HEK293 (cell line): ENCODE measurements at regions not wholly inside any gene's neighbourhood (a gene's known extent, or its start where the extent isn't known, plus 50 kb on each side); places are given as distances from the start of the nearest gene placed in this dataset.

Source experiments
- GLI4 ChIP-seq: fragments of 450-650 bp; formaldehyde crosslinking; IDR thresholded peaks from 2 replicates; pipeline ENCODE4 v1.5.1; 2016; ENCODE audit warnings: missing biosample characterization, missing genetic modification characterization
- KLF16 ChIP-seq: fragments of 450-650 bp; formaldehyde crosslinking; IDR thresholded peaks from 2 replicates; pipeline ENCODE4 v1.5.1; 2017; ENCODE audit warnings: missing biosample characterization, missing genetic modification characterization
- ZNF510 ChIP-seq: fragments of 450-650 bp; formaldehyde crosslinking; IDR thresholded peaks from 2 replicates; pipeline ENCODE4 v1.5.1; 2018; ENCODE audit warnings: mild to moderate bottlenecking, missing genetic modification characterization, missing biosample characterization; ENCODE audit not compliant: insufficient replicate concordance
- TF ChIP-seq, protein P1 (sequence below): fragments of 450-650 bp; formaldehyde crosslinking; IDR thresholded peaks from 2 replicates; pipeline ENCODE4 v1.5.1; 2016; ENCODE audit warnings: missing biosample characterization, missing genetic modification characterization
- TF ChIP-seq, protein P2 (sequence below): fragments of 450-650 bp; formaldehyde crosslinking; IDR thresholded peaks from 2 replicates; pipeline ENCODE4 v1.5.1; 2016; ENCODE audit warnings: missing biosample characterization, missing genetic modification characterization
- TF ChIP-seq, protein P3 (sequence below): fragments of 450-650 bp; formaldehyde crosslinking; IDR thresholded peaks from 2 replicates; pipeline ENCODE4 v1.5.1; 2016; ENCODE audit warnings: missing biosample characterization, missing genetic modification characterization, low read depth

DNA sequence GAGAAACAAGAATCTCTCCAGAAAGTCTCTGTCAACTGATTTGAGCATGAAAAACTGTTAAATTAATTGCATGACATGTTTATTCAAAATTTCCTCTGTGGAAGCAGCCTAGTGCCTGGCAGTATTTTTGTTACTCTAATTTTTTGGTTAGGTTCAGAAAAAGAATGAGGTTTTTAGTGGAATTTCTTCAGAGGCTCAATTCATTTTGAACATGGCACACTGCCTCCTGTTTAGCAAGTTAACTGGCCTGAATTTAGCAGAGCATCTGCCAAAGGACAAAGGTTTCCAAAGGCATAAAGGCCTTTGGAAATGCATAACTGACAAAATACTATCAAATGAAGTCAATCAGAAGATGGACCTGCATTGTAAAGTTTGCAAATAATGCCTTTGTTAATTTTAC is 1326.5 kb downstream of the PLA2G4A start:
- TF ChIP-seq, protein P1, sequence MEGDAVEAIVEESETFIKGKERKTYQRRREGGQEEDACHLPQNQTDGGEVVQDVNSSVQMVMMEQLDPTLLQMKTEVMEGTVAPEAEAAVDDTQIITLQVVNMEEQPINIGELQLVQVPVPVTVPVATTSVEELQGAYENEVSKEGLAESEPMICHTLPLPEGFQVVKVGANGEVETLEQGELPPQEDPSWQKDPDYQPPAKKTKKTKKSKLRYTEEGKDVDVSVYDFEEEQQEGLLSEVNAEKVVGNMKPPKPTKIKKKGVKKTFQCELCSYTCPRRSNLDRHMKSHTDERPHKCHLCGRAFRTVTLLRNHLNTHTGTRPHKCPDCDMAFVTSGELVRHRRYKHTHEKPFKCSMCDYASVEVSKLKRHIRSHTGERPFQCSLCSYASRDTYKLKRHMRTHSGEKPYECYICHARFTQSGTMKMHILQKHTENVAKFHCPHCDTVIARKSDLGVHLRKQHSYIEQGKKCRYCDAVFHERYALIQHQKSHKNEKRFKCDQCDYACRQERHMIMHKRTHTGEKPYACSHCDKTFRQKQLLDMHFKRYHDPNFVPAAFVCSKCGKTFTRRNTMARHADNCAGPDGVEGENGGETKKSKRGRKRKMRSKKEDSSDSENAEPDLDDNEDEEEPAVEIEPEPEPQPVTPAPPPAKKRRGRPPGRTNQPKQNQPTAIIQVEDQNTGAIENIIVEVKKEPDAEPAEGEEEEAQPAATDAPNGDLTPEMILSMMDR (tag by site-specific recombination), result no peak
- TF ChIP-seq, protein P2, sequence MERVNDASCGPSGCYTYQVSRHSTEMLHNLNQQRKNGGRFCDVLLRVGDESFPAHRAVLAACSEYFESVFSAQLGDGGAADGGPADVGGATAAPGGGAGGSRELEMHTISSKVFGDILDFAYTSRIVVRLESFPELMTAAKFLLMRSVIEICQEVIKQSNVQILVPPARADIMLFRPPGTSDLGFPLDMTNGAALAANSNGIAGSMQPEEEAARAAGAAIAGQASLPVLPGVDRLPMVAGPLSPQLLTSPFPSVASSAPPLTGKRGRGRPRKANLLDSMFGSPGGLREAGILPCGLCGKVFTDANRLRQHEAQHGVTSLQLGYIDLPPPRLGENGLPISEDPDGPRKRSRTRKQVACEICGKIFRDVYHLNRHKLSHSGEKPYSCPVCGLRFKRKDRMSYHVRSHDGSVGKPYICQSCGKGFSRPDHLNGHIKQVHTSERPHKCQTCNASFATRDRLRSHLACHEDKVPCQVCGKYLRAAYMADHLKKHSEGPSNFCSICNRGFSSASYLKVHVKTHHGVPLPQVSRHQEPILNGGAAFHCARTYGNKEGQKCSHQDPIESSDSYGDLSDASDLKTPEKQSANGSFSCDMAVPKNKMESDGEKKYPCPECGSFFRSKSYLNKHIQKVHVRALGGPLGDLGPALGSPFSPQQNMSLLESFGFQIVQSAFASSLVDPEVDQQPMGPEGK, result no peak
- TF ChIP-seq ZNF510 (no peak), KLF16 (tag by site-specific recombination) (no peak), GLI4 (no peak)
- TF ChIP-seq, protein P3, sequence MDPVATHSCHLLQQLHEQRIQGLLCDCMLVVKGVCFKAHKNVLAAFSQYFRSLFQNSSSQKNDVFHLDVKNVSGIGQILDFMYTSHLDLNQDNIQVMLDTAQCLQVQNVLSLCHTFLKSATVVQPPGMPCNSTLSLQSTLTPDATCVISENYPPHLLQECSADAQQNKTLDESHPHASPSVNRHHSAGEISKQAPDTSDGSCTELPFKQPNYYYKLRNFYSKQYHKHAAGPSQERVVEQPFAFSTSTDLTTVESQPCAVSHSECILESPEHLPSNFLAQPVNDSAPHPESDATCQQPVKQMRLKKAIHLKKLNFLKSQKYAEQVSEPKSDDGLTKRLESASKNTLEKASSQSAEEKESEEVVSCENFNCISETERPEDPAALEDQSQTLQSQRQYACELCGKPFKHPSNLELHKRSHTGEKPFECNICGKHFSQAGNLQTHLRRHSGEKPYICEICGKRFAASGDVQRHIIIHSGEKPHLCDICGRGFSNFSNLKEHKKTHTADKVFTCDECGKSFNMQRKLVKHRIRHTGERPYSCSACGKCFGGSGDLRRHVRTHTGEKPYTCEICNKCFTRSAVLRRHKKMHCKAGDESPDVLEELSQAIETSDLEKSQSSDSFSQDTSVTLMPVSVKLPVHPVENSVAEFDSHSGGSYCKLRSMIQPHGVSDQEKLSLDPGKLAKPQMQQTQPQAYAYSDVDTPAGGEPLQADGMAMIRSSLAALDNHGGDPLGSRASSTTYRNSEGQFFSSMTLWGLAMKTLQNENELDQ (tag by site-specific recombination), result no peak
